ENCODE measurements at regions not wholly inside any gene's neighbourhood (a gene's known extent, or its start where the extent isn't known, plus 50 kb on each side); places are given as distances from the start of the nearest gene placed in this dataset.

- TF ChIP-seq JUN (IDR thresholded peaks at IDR 0.05; ENCODE audit: low read depth, low read length), result no peak
- TF ChIP-seq POLR2A (IDR thresholded peaks at IDR 0.05; ENCODE audit: control extremely low read depth in 1 of 2, low read depth in 2 of 2, low read length in 2 of 2), result no peak
- no peak for TF ChIP-seq CTCF (IDR thresholded peaks at IDR 0.05; ENCODE audit: control extremely low read depth in 1 of 3, insufficient read depth in 1 of 3, low read depth in 1 of 3, low read length in 3 of 3)
- TF ChIP-seq TEAD4 (IDR thresholded peaks at IDR 0.05; ENCODE audit: low read depth, low read length), result no peak
- no peak for TF ChIP-seq RBBP5 (IDR thresholded peaks at IDR 0.05; ENCODE audit: borderline replicate concordance, low read depth, low read length)
- no peak for TF ChIP-seq TAF1 (IDR thresholded peaks at IDR 0.05; ENCODE audit: low read depth, low read length)
- TF ChIP-seq ZNF274 (IDR thresholded peaks at IDR 0.05; ENCODE audit: borderline replicate concordance, extremely low read depth, low read length), result no peak
- no peak for TF ChIP-seq EZH2 (IDR thresholded peaks at IDR 0.05; ENCODE audit: low read depth, low read length, severe bottlenecking)
- TF ChIP-seq USF2 (IDR thresholded peaks at IDR 0.05; ENCODE audit: low read length), result no peak
- TF ChIP-seq KDM1A (IDR thresholded peaks at IDR 0.05; ENCODE audit: borderline replicate concordance, low read length), result no peak
- TF ChIP-seq SIN3A (conservative IDR thresholded peaks at IDR 0.05 in 1 of 2, IDR thresholded peaks at IDR 0.05 in 1 of 2; ENCODE audit: low read depth in 1 of 2, low read length in 2 of 2), result no peak
- no peak for TF ChIP-seq BCL11A (IDR thresholded peaks at IDR 0.05; ENCODE audit: low read depth in 2 of 2, low read length in 2 of 2)
- TF ChIP-seq MAFK (IDR thresholded peaks at IDR 0.05; ENCODE audit: low read depth, low read length), result no peak
- no peak for TF ChIP-seq MAX (IDR thresholded peaks at IDR 0.05)
Observed at GRCh38 chr5:110824936-110825441, 86.2 kb downstream of the SLC25A46 start.
